Progenitor cell of endocrine pancreas (in vitro differentiated cells): ENCODE measurements at regions not wholly inside any gene's neighbourhood (a gene's known extent, or its start where the extent isn't known, plus 50 kb on each side); places are given as distances from the start of the nearest gene placed in this dataset.

ENCODE experiments used
- DNase-seq: peaks from one replicate; pipeline ENCODE4 v3.0.0; 2021; ENCODE audit warnings: low spot score; ENCODE audit not compliant: unreplicated experiment
- H3K27ac Mint-ChIP-seq: 2 replicates; pipeline ENCODE4 v1.8.0; 2021; ENCODE audit warnings: mild to moderate bottlenecking, moderate library complexity, mixed read lengths
- H3K27me3 Mint-ChIP-seq: 2 replicates; pipeline ENCODE4 v1.8.0; 2021; ENCODE audit warnings: mixed read lengths
- H3K36me3 Mint-ChIP-seq: 2 replicates; pipeline ENCODE4 v1.8.0; 2022; ENCODE audit warnings: mixed read lengths; ENCODE audit not compliant: insufficient read depth
- H3K4me1 Mint-ChIP-seq: 2 replicates; pipeline ENCODE4 v1.8.0; 2021; ENCODE audit warnings: low read depth, mixed read lengths
- H3K4me3 Mint-ChIP-seq: 2 replicates; pipeline ENCODE4 v1.8.0; 2021; ENCODE audit warnings: low read depth, mild to moderate bottlenecking, moderate library complexity, mixed read lengths
- H3K9me3 Mint-ChIP-seq: 2 replicates; pipeline ENCODE4 v1.8.0; 2021; ENCODE audit warnings: low read depth, mixed read lengths
- TF ChIP-seq, protein P1 (sequence below): fragments of 200-600 bp; sonication (generic); IDR thresholded peaks from one replicate; pipeline ENCODE4 v1.5.0; 2021; ENCODE audit warnings: antibody characterized with exemption, mild to moderate bottlenecking; ENCODE audit not compliant: unreplicated experiment

DNA sequence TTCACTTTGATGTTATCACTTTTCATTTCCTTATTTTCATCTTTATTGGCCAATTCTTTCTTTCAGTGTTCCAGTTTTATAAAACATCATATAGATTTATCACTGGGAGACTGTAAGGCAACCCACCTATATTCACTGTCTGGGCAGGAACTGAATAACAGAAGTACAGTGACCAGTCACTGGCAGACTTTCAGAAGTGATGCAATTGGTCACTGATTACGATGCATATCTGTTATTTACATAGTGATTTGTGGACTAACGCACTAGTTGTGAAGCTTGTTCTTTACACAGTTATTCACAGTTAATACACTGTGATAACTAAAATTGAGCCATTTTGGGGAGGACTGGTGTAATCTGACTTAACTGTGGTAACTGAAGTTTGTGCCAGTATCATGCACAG, 190.2 kb upstream of the DPH6 start:
- Mint-ChIP-seq H3K27ac (no peak overlapping the region), H3K4me1 (peaks cover 11% of the 10 kb centered on the region), H3K9me3 (peaks cover 7% of the 10 kb centered on the region), H3K4me3 (no peak overlapping the region), H3K36me3 (no peaks in the 10 kb centered on the region), H3K27me3 (no peaks in the 10 kb centered on the region)
- TF ChIP-seq, protein P1, sequence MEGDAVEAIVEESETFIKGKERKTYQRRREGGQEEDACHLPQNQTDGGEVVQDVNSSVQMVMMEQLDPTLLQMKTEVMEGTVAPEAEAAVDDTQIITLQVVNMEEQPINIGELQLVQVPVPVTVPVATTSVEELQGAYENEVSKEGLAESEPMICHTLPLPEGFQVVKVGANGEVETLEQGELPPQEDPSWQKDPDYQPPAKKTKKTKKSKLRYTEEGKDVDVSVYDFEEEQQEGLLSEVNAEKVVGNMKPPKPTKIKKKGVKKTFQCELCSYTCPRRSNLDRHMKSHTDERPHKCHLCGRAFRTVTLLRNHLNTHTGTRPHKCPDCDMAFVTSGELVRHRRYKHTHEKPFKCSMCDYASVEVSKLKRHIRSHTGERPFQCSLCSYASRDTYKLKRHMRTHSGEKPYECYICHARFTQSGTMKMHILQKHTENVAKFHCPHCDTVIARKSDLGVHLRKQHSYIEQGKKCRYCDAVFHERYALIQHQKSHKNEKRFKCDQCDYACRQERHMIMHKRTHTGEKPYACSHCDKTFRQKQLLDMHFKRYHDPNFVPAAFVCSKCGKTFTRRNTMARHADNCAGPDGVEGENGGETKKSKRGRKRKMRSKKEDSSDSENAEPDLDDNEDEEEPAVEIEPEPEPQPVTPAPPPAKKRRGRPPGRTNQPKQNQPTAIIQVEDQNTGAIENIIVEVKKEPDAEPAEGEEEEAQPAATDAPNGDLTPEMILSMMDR = no peak
- no peak for DNase-seq

DNA sequence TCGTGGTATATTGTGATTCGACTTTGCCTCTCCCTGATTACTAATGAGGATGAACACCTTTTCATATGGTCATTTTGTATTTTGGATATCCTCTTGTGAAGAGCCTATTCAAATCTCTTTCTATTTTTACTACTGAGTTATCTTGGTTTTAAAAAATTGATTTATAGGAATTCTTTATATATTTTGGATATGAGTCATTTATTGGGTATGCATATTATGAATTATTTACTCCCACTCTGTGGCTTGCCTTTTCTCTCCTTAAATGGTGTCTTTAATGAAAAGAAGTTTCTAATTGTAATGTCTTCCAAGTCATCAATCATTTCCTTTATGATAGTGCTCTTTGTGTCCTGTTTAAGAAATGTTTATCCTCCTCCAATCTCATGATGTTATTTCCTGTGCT, 191.5 kb upstream of the DPH6 start:
- TF ChIP-seq, protein P1 = no peak
- H3K9me3 Mint-ChIP-seq = peaks cover 7% of the 10 kb centered on the region
- no peak overlapping the region for H3K27ac Mint-ChIP-seq
- no peaks in the 10 kb centered on the region for H3K27me3 Mint-ChIP-seq
- peaks cover 8% of the 10 kb centered on the region for H3K4me1 Mint-ChIP-seq
- DNase-seq = no peak
- H3K36me3 Mint-ChIP-seq = no peaks in the 10 kb centered on the region
- no peak overlapping the region for H3K4me3 Mint-ChIP-seq

DNA sequence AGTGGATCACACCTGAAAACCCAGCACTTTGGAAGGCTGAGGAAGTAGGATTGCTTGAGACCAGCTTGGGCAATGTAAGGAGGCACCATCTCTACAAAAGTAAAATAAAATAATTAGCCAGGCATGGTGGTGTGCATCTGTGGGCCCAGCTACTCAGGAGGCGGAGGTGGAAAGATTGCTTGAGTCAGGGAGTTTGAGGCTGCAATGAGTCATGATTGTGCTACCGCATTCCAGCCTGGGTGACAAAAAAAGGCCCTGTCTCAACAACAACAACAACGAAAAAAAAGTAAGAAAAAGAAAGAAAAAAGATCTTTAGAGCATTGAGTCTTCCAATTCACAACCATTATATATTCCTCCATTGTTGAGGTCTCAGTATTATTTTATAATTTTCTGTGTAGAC, 192.4 kb upstream of the DPH6 start:
- Mint-ChIP-seq H3K4me1 (peaks cover 6% of the 10 kb centered on the region), H3K27me3 (no peaks in the 10 kb centered on the region), H3K36me3 (no peaks in the 10 kb centered on the region), H3K9me3 (peaks cover 11% of the 10 kb centered on the region), H3K4me3 (no peak overlapping the region), H3K27ac (no peak overlapping the region)
- DNase-seq = no peak
- TF ChIP-seq, protein P1 = no peak

DNA sequence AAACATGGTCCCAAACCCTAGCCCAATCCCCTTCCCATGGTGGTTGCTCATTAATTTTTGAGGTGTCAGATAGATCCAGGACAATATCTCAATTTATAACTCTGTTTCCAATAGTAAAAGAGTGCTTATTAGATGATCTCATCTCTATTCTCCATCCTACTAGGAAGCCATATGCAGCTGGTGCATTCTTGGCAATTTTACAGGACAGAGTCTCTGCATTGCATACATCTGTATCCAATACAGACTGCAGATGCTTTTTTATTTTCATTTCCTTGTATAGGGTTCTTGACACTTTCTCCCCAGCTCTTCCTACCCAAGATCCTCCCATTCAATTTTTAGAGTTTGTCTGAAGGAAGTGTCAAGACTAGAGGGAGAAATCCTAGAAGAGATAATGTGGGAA, 194.8 kb upstream of the DPH6 start:
- no peak overlapping the region for H3K4me3 Mint-ChIP-seq
- H3K9me3 Mint-ChIP-seq = peaks cover 11% of the 10 kb centered on the region
- no peaks in the 10 kb centered on the region for H3K36me3 Mint-ChIP-seq
- no peak overlapping the region for H3K27ac Mint-ChIP-seq
- TF ChIP-seq, protein P1 = no peak
- no peak for DNase-seq
- H3K4me1 Mint-ChIP-seq = no peaks in the 10 kb centered on the region
- no peaks in the 10 kb centered on the region for H3K27me3 Mint-ChIP-seq

DNA sequence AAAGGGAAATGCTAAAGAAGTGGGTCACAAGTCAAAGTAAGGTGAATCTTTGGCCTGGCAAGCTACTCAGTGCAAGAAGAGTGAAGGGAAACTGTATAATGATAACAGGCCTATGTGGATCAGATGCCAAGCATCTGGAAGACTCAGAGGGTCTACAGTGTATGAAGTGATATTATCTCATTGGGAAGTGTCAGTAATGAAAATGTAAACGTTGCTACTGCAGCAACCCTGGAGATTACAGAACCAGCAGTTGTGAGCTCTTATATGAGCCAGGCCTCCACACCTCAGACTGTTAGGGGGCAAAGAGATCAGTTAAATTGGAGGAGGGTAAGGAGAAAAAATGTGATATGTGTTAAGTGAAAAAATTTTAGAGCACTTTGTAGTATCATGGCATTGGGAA, 195.4 kb upstream of the DPH6 start:
- TF ChIP-seq, protein P1 = no peak
- H3K4me3 Mint-ChIP-seq = no peak overlapping the region

More for the DNA sequence above, 195.4 kb upstream of the DPH6 start:
- Mint-ChIP-seq H3K27ac (no peak overlapping the region), H3K4me1 (no peaks in the 10 kb centered on the region), H3K9me3 (peaks cover 11% of the 10 kb centered on the region), H3K36me3 (no peaks in the 10 kb centered on the region), H3K27me3 (no peaks in the 10 kb centered on the region)
- no peak for DNase-seq
